Heart right ventricle (tissue), 16 donors: ENCODE measurements at regions not wholly inside any gene's neighbourhood (a gene's known extent, or its start where the extent isn't known, plus 50 kb on each side); places are given as distances from the start of the nearest gene placed in this dataset.

Experiments
- ATAC-seq, 8 donors: fragments of 200-7000 bp; cut with Tn5 transposase; one replicate each; pipeline ENCODE4 v1.9.1; 2020; ENCODE audit warnings: mild to moderate bottlenecking in 8 of 8, moderate library complexity in 8 of 8, moderate number of reproducible peaks in 1 of 8
- DNase-seq, 2 donors: peaks; one replicate each; pipeline ENCODE4 v3.0.0-alpha.2; 2020
- H3K27ac ChIP-seq, 10 donors: fragments of 200-600 bp; sonication (generic) in 2 of 10; one replicate each; pipeline versions ENCODE4 v1.5.0 to v1.8.0; 2020 to 2022; ENCODE audit warnings: mild to moderate bottlenecking in 3 of 10
- H3K27me3 ChIP-seq, 7 donors: fragments of 200-600 bp; one replicate each; pipeline ENCODE4 v1.8.0; 2021 to 2022; ENCODE audit warnings: mild to moderate bottlenecking in 2 of 7
- H3K36me3 ChIP-seq, 9 donors: fragments of 200-600 bp; sonication (generic) in 1 of 9; one replicate each; pipeline versions ENCODE4 v1.5.0 to v1.8.0; 2020 to 2022; ENCODE audit warnings: mild to moderate bottlenecking in 2 of 9
- H3K4me1 ChIP-seq, 9 donors: fragments of 200-600 bp; sonication (generic) in 1 of 9; one replicate each; pipeline versions ENCODE4 v1.5.0 to v1.8.0; 2020 to 2022; ENCODE audit warnings: mild to moderate bottlenecking in 4 of 9
- H3K4me3 ChIP-seq, 10 donors: fragments of 200-600 bp; sonication (generic) in 2 of 10; one replicate each; pipeline versions ENCODE4 v1.5.0 to v1.8.0; 2020 to 2022; ENCODE audit warnings: mild to moderate bottlenecking in 7 of 10, moderate library complexity in 2 of 10
- H3K9me3 ChIP-seq, 11 donors: fragments of 200-600 bp in 10 of 11; sonication (generic) in 2 of 11; one replicate each; pipeline versions ENCODE4 v1.5.0 to v1.8.0; 2013 to 2022; ENCODE audit warnings: mild to moderate bottlenecking in 2 of 11, control low read depth in 1 of 11, moderate library complexity in 1 of 11
- CTCF ChIP-seq, 9 donors: fragments of 200-600 bp; sonication (generic) in 2 of 9; IDR thresholded peaks; one replicate each; pipeline versions ENCODE4 v1.5.0 to v1.8.0; 2021 to 2022; ENCODE audit warnings: antibody characterized with exemption in 9 of 9, mild to moderate bottlenecking in 5 of 9, moderate library complexity in 1 of 9
- WGBS, 2 donors: extraction: QIAGEN DNeasy Blood & Tissue Kit; methylation state at CpG; one replicate each; pipeline ENCODE4 v1.1.7; 2013; ENCODE audit warnings: inconsistent platforms in 1 of 2; 5-methylcytosine and 5-hydroxymethylcytosine counted together
- intact Hi-C, 10 donors: fragments of 100-400 bp; cut with DNase I; formaldehyde crosslinking; loops; one replicate each; pipeline versions ENCODE4 v1.11.1 to v1.14.2; 2022
- donor health status: Arrhythmogenic right ventricular cardiomyopathy.
- donor health status: ischemic (EF 13 %, LVEDD 7.1; RV severe dilation, severe dysfunction).
- donor health status: healthy with polysubstance abuse.
- donor health status: DM: no; HTN: yes; CAD: no.
- donor health status: DM: no; HTN: no; CAD: no.
- donor health status: ischemic (EF 25% LVEDD 6.9; RV normal size, moderate dysfunction).
- donor health status: ischemic (EF 25% LVEDD 5.7; RV mildly dilated, moderate dysfunction).
- donor health status: healthy.
- donor health status: DM: yes; HTN: yes; CAD: no.
- donor health status: Ischemic cardiomyopathy.
- donor health status: ischemic (EF 35%, LVEDD 5.7; RV mildly dilated, moderate dysfunction).
- donor health status: nonischemic (EF 11% LVEDD 7.7; RV severe dilation, severe dysfunction).
- donor health status: DM: yes; HTN: yes; CAD: no.
- donor health status: PGD.
- donor health status: ischemic (EF 29% LVEDD 5.4; RV normal size, mild dysfunction).
- donor health status: nonischemic (EF 23%, LVEDD 6.1; RV moderate dilation, normal function).

- TF ChIP-seq CTCF (IDR thresholded peaks at IDR 0.05): no peak
- no peaks in the 10 kb centered on the region for H3K4me1 ChIP-seq
- H3K4me3 ChIP-seq: no peak overlapping the region
- H3K36me3 ChIP-seq: no peaks in the 10 kb centered on the region
- intact Hi-C loops: no loop called here
- WGBS, 2 donors: 58 to 64% methylated on average over 10 of the region's 10 CpGs
- no peak for DNase-seq
- peaks cover 0 to 4% (median 0%) of the 10 kb centered on the region in 7 donors for H3K27me3 ChIP-seq
- no peaks in the 10 kb centered on the region for H3K9me3 ChIP-seq
- H3K27ac ChIP-seq: no peak overlapping the region
- ATAC-seq: no peak
These were observed 212.8 kb upstream of the CST7 start for GRCh38 chr20:24736131-24736843.

GRCh38 chr20:24736844-24737211, 212.2 kb upstream of the CST7 start:
- 86 to 88% methylated on average over 5 of the region's 5 CpGs for WGBS, 2 donors
- Histone ChIP-seq H3K27ac (no peak overlapping the region), H3K4me3 (no peak overlapping the region), H3K4me1 (no peaks in the 10 kb centered on the region), H3K36me3 (no peaks in the 10 kb centered on the region), H3K27me3 (peaks cover 0 to 7% (median 0%) of the 10 kb centered on the region in 7 donors), H3K9me3 (no peaks in the 10 kb centered on the region)
- no peak for DNase-seq
- no peak for ATAC-seq
- intact Hi-C loops: no loop called here
- TF ChIP-seq CTCF (IDR thresholded peaks at IDR 0.05): no peak

GRCh38 chr20:24737212-24737850, 211.7 kb upstream of the CST7 start:
- Histone ChIP-seq H3K27ac (no peak overlapping the region), H3K4me1 (no peaks in the 10 kb centered on the region), H3K9me3 (no peaks in the 10 kb centered on the region), H3K36me3 (no peaks in the 10 kb centered on the region), H3K27me3 (peaks cover 0 to 7% (median 0%) of the 10 kb centered on the region in 7 donors), H3K4me3 (no peak overlapping the region)
- ATAC-seq (no peak), DNase-seq (no peak)
- intact Hi-C loops: no loop called here
- TF ChIP-seq CTCF (IDR thresholded peaks at IDR 0.05): no peak
- WGBS, 2 donors: 88 to 91% methylated on average over 10 of the region's 10 CpGs

GRCh38 chr20:24738058-24738775, 210.9 kb upstream of the CST7 start:
- Histone ChIP-seq H3K9me3 (no peaks in the 10 kb centered on the region), H3K36me3 (no peaks in the 10 kb centered on the region), H3K4me3 (no peak overlapping the region), H3K27ac (no peak overlapping the region), H3K4me1 (no peaks in the 10 kb centered on the region), H3K27me3 (peaks cover 0 to 7% (median 0%) of the 10 kb centered on the region in 7 donors)
- no peak for TF ChIP-seq CTCF (IDR thresholded peaks at IDR 0.05)
- intact Hi-C loops: no loop called here
- DNase-seq: no peak
- peak in 1 of 8 donors; percentile 11 for ATAC-seq
- 83 to 91% methylated on average over 9 of the region's 9 CpGs for WGBS, 2 donors
